Uterus (tissue), 3 donors: ENCODE measurements at regions not wholly inside any gene's neighbourhood (a gene's known extent, or its start where the extent isn't known, plus 50 kb on each side); places are given as distances from the start of the nearest gene placed in this dataset.

Source experiments
- DNase-seq, 2 donors: peaks; one replicate each; pipeline ENCODE4 v3.0.0-alpha.2; 2019 to 2020
- H3K27ac ChIP-seq, 2 donors: fragments of 200-600 bp; sonication (generic); 1 replicate in 1 of 2; 2 replicates in 1 of 2; pipeline ENCODE4 v1.5.1; 2016 to 2018
- H3K27me3 ChIP-seq, 2 donors: fragments of 200-600 bp; sonication (generic); one replicate each; pipeline ENCODE4 v1.5.1; 2018 to 2019; ENCODE audit warnings: control low read depth in 1 of 2
- H3K36me3 ChIP-seq, 2 donors: fragments of 200-600 bp; sonication (generic); one replicate each; pipeline ENCODE4 v1.5.1; 2019; ENCODE audit warnings: control low read depth in 1 of 2
- H3K4me1 ChIP-seq, 2 donors: fragments of 200-600 bp; sonication (generic); one replicate each; pipeline ENCODE4 v1.5.1; 2018 to 2019; ENCODE audit warnings: control low read depth in 1 of 2
- H3K4me3 ChIP-seq, 2 donors: fragments of 200-600 bp; sonication (generic); 1 replicate in 1 of 2; 2 replicates in 1 of 2; pipeline ENCODE4 v1.5.1; 2018 to 2019; ENCODE audit warnings: mild to moderate bottlenecking in 1 of 2
- H3K9me3 ChIP-seq, 2 donors: fragments of 200-600 bp; sonication (generic); one replicate each; pipeline ENCODE4 v1.5.1; 2019; ENCODE audit warnings: control low read depth in 1 of 2
- CTCF ChIP-seq, 4 experiments: fragments of 200-600 bp in 2 of 4; fragments of 450-650 bp in 2 of 4; sonication (generic) in 2 of 4; IDR thresholded peaks; one replicate each; pipeline ENCODE4 v1.5.1; 2016 to 2019; ENCODE audit warnings: antibody characterized with exemption in 4 of 4, mild to moderate bottlenecking in 2 of 4, moderate library complexity in 1 of 4
- POLR2A ChIP-seq, 2 donors: fragments of 450-650 bp; IDR thresholded peaks; one replicate each; pipeline ENCODE4 v1.6.1; 2016; ENCODE audit warnings: antibody characterized with exemption in 2 of 2, mild to moderate bottlenecking in 1 of 2, moderate library complexity in 1 of 2
- intact Hi-C: fragments of 100-400 bp; cut with DNase I; formaldehyde crosslinking; loops from one replicate; pipeline ENCODE4 v1.15.1; 2023; ENCODE audit warnings: low total_unique reads
- donor health status: DM: yes; HTN: yes; CAD: no.

- TF ChIP-seq CTCF (IDR thresholded peaks at IDR 0.05) (no peak), POLR2A (IDR thresholded peaks at IDR 0.05) (no peak)
- no peak for DNase-seq
- Histone ChIP-seq H3K27ac (no peak overlapping the region), H3K4me3 (no peak overlapping the region), H3K9me3 (no peaks in the 10 kb centered on the region), H3K36me3 (no peaks in the 10 kb centered on the region), H3K27me3 (no peaks in the 10 kb centered on the region), H3K4me1 (peaks cover 0 to 3% of the 10 kb centered on the region in 2 donors)
- intact Hi-C loops = loop anchor here (10.0 kb wide), 1 partner anchor 180 kb away; no protein-coding TSS in a partner anchor
Measured at GRCh38 chr3:188964957-188965356, 206.8 kb upstream of the TPRG1 start.

GRCh38 chr3:188972310-188972709 lies 199.5 kb upstream of the TPRG1 start:
- Histone ChIP-seq H3K36me3 (no peaks in the 10 kb centered on the region), H3K4me1 (peaks cover 6 to 10% of the 10 kb centered on the region in 2 donors), H3K27me3 (no peaks in the 10 kb centered on the region), H3K27ac (no peak overlapping the region), H3K9me3 (no peaks in the 10 kb centered on the region), H3K4me3 (no peak overlapping the region)
- no peak for DNase-seq
- no peak for TF ChIP-seq POLR2A (IDR thresholded peaks at IDR 0.05)
- no peak for TF ChIP-seq CTCF (IDR thresholded peaks at IDR 0.05)
- intact Hi-C loops = no loop called here

GRCh38 chr3:188974856-188975599 lies 196.7 kb upstream of the TPRG1 start:
- peak in 1 of 2 donors; percentile 33 for DNase-seq
- peaks cover 6 to 16% of the 10 kb centered on the region in 2 donors for H3K4me1 ChIP-seq
- no peaks in the 10 kb centered on the region for H3K9me3 ChIP-seq
- no peak overlapping the region for H3K4me3 ChIP-seq
- intact Hi-C loops = no loop called here
- H3K27me3 ChIP-seq = no peaks in the 10 kb centered on the region
- H3K36me3 ChIP-seq = no peaks in the 10 kb centered on the region
- TF ChIP-seq POLR2A (IDR thresholded peaks at IDR 0.05) (no peak), CTCF (IDR thresholded peaks at IDR 0.05) (no peak)
- H3K27ac ChIP-seq = peak overlapping the region; percentile 64 to 70

- DNase-seq = no peak
- Histone ChIP-seq H3K27ac (peak overlapping the region; percentile 64 to 70), H3K4me3 (no peak overlapping the region), H3K9me3 (no peaks in the 10 kb centered on the region), H3K4me1 (peaks cover 6 to 22% of the 10 kb centered on the region in 2 donors), H3K27me3 (no peaks in the 10 kb centered on the region), H3K36me3 (no peaks in the 10 kb centered on the region)
- intact Hi-C loops = no loop called here
- TF ChIP-seq POLR2A (IDR thresholded peaks at IDR 0.05) (no peak), CTCF (IDR thresholded peaks at IDR 0.05) (no peak)
Measured at GRCh38 chr3:188975600-188976314, 196.0 kb upstream of the TPRG1 start.

- H3K27ac ChIP-seq = peak overlapping the region; percentile 26 to 64
Measured at GRCh38 chr3:188976407-188976806, 195.4 kb upstream of the TPRG1 start.

More at GRCh38 chr3:188976407-188976806, 195.4 kb upstream of the TPRG1 start:
- no peak for DNase-seq
- Histone ChIP-seq H3K4me3 (no peak overlapping the region), H3K27me3 (no peaks in the 10 kb centered on the region), H3K36me3 (no peaks in the 10 kb centered on the region), H3K4me1 (peaks cover 6 to 22% of the 10 kb centered on the region in 2 donors), H3K9me3 (no peaks in the 10 kb centered on the region)
- intact Hi-C loops = no loop called here
- no peak for TF ChIP-seq CTCF (IDR thresholded peaks at IDR 0.05)
- TF ChIP-seq POLR2A (IDR thresholded peaks at IDR 0.05) = no peak
